GM23338 (cell line): ENCODE measurements at regions not wholly inside any gene's neighbourhood (a gene's known extent, or its start where the extent isn't known, plus 50 kb on each side); places are given as distances from the start of the nearest gene placed in this dataset.

Source experiments
- ATAC-seq: fragments of 200-7000 bp; cut with Tn5 transposase; 3 replicates; pipeline ENCODE4 v1.9.1; 2020
- DNase-seq: peaks from one replicate; pipeline ENCODE4 v3.0.0-alpha.2; 2015; ENCODE audit warnings: low spot score
- H2AFZ ChIP-seq: fragments of 200-600 bp; sonication (generic); 2 replicates; pipeline ENCODE4 v1.8.0; 2016; ENCODE audit warnings: antibody characterized with exemption, mild to moderate bottlenecking, moderate library complexity
- H3F3A ChIP-seq: fragments of 200-600 bp; sonication (generic); replicated peaks from 2 replicates; pipeline ENCODE4 v1.8.0; 2017; ENCODE audit warnings: antibody characterized with exemption, mixed run types, low read depth
- H3K27ac ChIP-seq: fragments of 200-600 bp; sonication (generic); 2 replicates; pipeline ENCODE4 v1.6.1; 2016; ENCODE audit warnings: low read depth
- H3K27me3 ChIP-seq: fragments of 200-600 bp; sonication (generic); 2 replicates; pipeline ENCODE4 v1.8.0; 2016; ENCODE audit warnings: mild to moderate bottlenecking, mixed run types, moderate library complexity; ENCODE audit not compliant: insufficient read depth
- H3K36me3 ChIP-seq: fragments of 200-600 bp; sonication (generic); 2 replicates; pipeline ENCODE4 v1.8.0; 2016; ENCODE audit warnings: mild to moderate bottlenecking; ENCODE audit not compliant: insufficient read depth
- H3K4me1 ChIP-seq: fragments of 200-600 bp; sonication (generic); 2 replicates; pipeline ENCODE4 v1.8.0; 2016; ENCODE audit warnings: mild to moderate bottlenecking, moderate library complexity; ENCODE audit not compliant: insufficient read depth
- H3K4me2 ChIP-seq: fragments of 200-600 bp; sonication (generic); 2 replicates; pipeline ENCODE4 v1.7.1; 2017; ENCODE audit warnings: mixed run types
- H3K4me3 ChIP-seq: fragments of 200-600 bp; sonication (generic); 2 replicates; pipeline ENCODE4 v1.6.1; 2016; ENCODE audit warnings: mixed run types
- H3K79me2 ChIP-seq: fragments of 200-600 bp; sonication (generic); replicated peaks from 2 replicates; pipeline ENCODE4 v1.8.0; 2017; ENCODE audit warnings: mild to moderate bottlenecking; ENCODE audit not compliant: insufficient read depth
- H3K9me2 ChIP-seq: fragments of 200-600 bp; sonication (generic); 2 replicates; pipeline ENCODE4 v1.8.0; 2017; ENCODE audit not compliant: insufficient read depth
- H4K20me1 ChIP-seq: fragments of 200-600 bp; sonication (generic); replicated peaks from 2 replicates; pipeline ENCODE4 v1.8.0; 2017; ENCODE audit warnings: mild to moderate bottlenecking; ENCODE audit not compliant: insufficient read depth
- H3K27ac Mint-ChIP-seq: 2 replicates; pipeline ENCODE4 v1.8.0; 2020; ENCODE audit warnings: inconsistent platforms, mild to moderate bottlenecking, moderate library complexity, mixed read lengths
- H3K27me3 Mint-ChIP-seq: 3 replicates; pipeline ENCODE4 v1.8.0; 2022; ENCODE audit warnings: low read depth, mild to moderate bottlenecking, moderate library complexity, mixed read lengths, inconsistent platforms; ENCODE audit not compliant: insufficient read depth, poor library complexity
- H3K36me3 Mint-ChIP-seq: 3 replicates; pipeline ENCODE4 v1.8.0; 2021; ENCODE audit warnings: low read depth, mild to moderate bottlenecking, inconsistent platforms, moderate library complexity, mixed read lengths
- H3K4me1 Mint-ChIP-seq: 3 replicates; pipeline ENCODE4 v1.8.0; 2020; ENCODE audit warnings: mild to moderate bottlenecking, inconsistent platforms, mixed read lengths
- H3K4me3 Mint-ChIP-seq: 3 replicates; pipeline ENCODE4 v1.8.0; 2021; ENCODE audit warnings: moderate library complexity, mild to moderate bottlenecking, inconsistent platforms, mixed read lengths
- H3K9me3 Mint-ChIP-seq: 3 replicates; pipeline ENCODE4 v1.8.0; 2020; ENCODE audit warnings: moderate library complexity, mild to moderate bottlenecking, inconsistent platforms, mixed read lengths
- CREB1 ChIP-seq: fragments of 250-450 bp; sonication (Bioruptor Pico); IDR thresholded peaks from 2 replicates; pipeline ENCODE4 v1.5.0; 2020; ENCODE audit warnings: low read depth, mild to moderate bottlenecking, moderate library complexity
- CTCF ChIP-seq, 2 experiments: fragments of 200-600 bp in 1 of 2; sonication (generic) in 1 of 2; conservative IDR thresholded peaks; 2 replicates each; pipeline versions ENCODE4 v1.5.1 to v1.6.1; 2016 to 2017; ENCODE audit warnings: antibody characterized with exemption in 2 of 2, low read depth in 2 of 2, mild to moderate bottlenecking in 2 of 2, moderate library complexity in 1 of 2
- EZH2 ChIP-seq: fragments of 200-600 bp; sonication (generic); IDR thresholded peaks from one replicate; pipeline ENCODE4 v1.8.0; 2017; ENCODE audit warnings: antibody characterized with exemption, mild to moderate bottlenecking, low read depth; ENCODE audit not compliant: unreplicated experiment
- NANOG ChIP-seq: IDR thresholded peaks from 2 replicates; pipeline ENCODE4 v1.6.1; 2016; ENCODE audit warnings: antibody characterized with exemption, borderline replicate concordance
- POLR2AphosphoS5 ChIP-seq: IDR thresholded peaks from 2 replicates; pipeline ENCODE4 v1.6.1; 2016; ENCODE audit warnings: antibody characterized with exemption, low read depth
- TF ChIP-seq, protein P1 (sequence below): fragments of 250-450 bp; sonication (Bioruptor Pico); IDR thresholded peaks from 2 replicates; pipeline ENCODE4 v1.5.0; 2020; ENCODE audit warnings: mild to moderate bottlenecking, moderate library complexity

- Mint-ChIP-seq H3K9me3 (no peaks in the 10 kb centered on the region), H3K4me3 (no peak overlapping the region), H3K27ac (peak overlapping the region; percentile 16; the same call in 1 of the 2 replicates), H3K4me1 (peaks cover 7% of the 10 kb centered on the region; the same call in 2 of the 3 replicates), H3K27me3 (no peaks in the 10 kb centered on the region), H3K36me3 (no peaks in the 10 kb centered on the region)
- H3K4me3 ChIP-seq, result no peak overlapping the region
- DNase-seq, result peak; percentile 67
- no peak overlapping the region for H3K4me2 ChIP-seq
- H3K27ac ChIP-seq, result no peak overlapping the region
- peak; percentile 50 for ATAC-seq
- H3K4me1 ChIP-seq, result peaks cover 3% of the 10 kb centered on the region
- no peaks in the 10 kb centered on the region for H3F3A ChIP-seq
- no peaks in the 10 kb centered on the region for H3K9me2 ChIP-seq
- peak overlapping the region; percentile 30 for H2AFZ ChIP-seq
- H4K20me1 ChIP-seq, result no peaks in the 10 kb centered on the region
- H3K36me3 ChIP-seq, result no peaks in the 10 kb centered on the region
- no peaks in the 10 kb centered on the region for H3K27me3 ChIP-seq
- TF ChIP-seq EZH2 (no peak), NANOG (no peak), CTCF (conservative IDR thresholded peaks at IDR 0.05; ENCODE audit: low read depth in 2 of 2) (peak; percentile 60 to 69), CREB1 (CRISPR knock-in tag) (no peak), POLR2AphosphoS5 (no peak)
- TF ChIP-seq, protein P1, sequence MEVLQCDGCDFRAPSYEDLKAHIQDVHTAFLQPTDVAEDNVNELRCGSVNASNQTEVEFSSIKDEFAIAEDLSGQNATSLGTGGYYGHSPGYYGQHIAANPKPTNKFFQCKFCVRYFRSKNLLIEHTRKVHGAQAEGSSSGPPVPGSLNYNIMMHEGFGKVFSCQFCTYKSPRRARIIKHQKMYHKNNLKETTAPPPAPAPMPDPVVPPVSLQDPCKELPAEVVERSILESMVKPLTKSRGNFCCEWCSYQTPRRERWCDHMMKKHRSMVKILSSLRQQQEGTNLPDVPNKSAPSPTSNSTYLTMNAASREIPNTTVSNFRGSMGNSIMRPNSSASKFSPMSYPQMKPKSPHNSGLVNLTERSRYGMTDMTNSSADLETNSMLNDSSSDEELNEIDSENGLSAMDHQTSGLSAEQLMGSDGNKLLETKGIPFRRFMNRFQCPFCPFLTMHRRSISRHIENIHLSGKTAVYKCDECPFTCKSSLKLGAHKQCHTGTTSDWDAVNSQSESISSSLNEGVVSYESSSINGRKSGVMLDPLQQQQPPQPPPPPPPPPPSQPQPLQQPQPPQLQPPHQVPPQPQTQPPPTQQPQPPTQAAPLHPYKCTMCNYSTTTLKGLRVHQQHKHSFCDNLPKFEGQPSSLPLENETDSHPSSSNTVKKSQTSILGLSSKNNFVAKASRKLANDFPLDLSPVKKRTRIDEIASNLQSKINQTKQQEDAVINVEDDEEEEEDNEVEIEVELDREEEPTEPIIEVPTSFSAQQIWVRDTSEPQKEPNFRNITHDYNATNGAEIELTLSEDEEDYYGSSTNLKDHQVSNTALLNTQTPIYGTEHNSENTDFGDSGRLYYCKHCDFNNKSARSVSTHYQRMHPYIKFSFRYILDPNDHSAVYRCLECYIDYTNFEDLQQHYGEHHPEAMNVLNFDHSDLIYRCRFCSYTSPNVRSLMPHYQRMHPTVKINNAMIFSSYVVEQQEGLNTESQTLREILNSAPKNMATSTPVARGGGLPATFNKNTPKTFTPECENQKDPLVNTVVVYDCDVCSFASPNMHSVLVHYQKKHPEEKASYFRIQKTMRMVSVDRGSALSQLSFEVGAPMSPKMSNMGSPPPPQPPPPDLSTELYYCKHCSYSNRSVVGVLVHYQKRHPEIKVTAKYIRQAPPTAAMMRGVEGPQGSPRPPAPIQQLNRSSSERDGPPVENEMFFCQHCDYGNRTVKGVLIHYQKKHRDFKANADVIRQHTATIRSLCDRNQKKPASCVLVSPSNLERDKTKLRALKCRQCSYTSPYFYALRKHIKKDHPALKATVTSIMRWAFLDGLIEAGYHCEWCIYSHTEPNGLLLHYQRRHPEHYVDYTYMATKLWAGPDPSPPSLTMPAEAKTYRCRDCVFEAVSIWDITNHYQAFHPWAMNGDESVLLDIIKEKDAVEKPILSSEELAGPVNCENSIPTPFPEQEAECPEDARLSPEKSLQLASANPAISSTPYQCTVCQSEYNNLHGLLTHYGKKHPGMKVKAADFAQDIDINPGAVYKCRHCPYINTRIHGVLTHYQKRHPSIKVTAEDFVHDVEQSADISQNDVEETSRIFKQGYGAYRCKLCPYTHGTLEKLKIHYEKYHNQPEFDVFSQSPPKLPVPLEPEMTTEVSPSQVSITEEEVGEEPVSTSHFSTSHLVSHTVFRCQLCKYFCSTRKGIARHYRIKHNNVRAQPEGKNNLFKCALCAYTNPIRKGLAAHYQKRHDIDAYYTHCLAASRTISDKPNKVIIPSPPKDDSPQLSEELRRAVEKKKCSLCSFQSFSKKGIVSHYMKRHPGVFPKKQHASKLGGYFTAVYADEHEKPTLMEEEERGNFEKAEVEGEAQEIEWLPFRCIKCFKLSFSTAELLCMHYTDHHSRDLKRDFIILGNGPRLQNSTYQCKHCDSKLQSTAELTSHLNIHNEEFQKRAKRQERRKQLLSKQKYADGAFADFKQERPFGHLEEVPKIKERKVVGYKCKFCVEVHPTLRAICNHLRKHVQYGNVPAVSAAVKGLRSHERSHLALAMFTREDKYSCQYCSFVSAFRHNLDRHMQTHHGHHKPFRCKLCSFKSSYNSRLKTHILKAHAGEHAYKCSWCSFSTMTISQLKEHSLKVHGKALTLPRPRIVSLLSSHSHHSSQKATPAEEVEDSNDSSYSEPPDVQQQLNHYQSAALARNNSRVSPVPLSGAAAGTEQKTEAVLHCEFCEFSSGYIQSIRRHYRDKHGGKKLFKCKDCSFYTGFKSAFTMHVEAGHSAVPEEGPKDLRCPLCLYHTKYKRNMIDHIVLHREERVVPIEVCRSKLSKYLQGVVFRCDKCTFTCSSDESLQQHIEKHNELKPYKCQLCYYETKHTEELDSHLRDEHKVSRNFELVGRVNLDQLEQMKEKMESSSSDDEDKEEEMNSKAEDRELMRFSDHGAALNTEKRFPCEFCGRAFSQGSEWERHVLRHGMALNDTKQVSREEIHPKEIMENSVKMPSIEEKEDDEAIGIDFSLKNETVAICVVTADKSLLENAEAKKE (CRISPR knock-in tag), result no peak
- H3K79me2 ChIP-seq, result no peaks in the 10 kb centered on the region
Measured at GRCh38 chr1:88302843-88303486, 381.1 kb upstream of the PKN2 start.
